SU-DHL-6 (cell line): ENCODE measurements at regions not wholly inside any gene's neighbourhood (a gene's known extent, or its start where the extent isn't known, plus 50 kb on each side); places are given as distances from the start of the nearest gene placed in this dataset.

ENCODE experiments used
- H2AFZ ChIP-seq: fragments of 200-600 bp; sonication (generic); 2 replicates; pipeline ENCODE4 v1.6.1; 2014; ENCODE audit warnings: low read depth, mild to moderate bottlenecking, moderate library complexity, mixed read lengths, antibody characterized with exemption, low read length; ENCODE audit not compliant: severe bottlenecking
- H3F3A ChIP-seq: fragments of 200-600 bp; shearing (Covaris generic); 2 replicates; pipeline ENCODE4 v1.6.0; 2016; ENCODE audit warnings: antibody characterized with exemption, mild to moderate bottlenecking; ENCODE audit not compliant: insufficient read depth
- H3K27ac ChIP-seq: fragments of 200-600 bp; sonication (generic); 2 replicates; pipeline ENCODE4 v1.5.1; 2016; ENCODE audit warnings: low read depth, mild to moderate bottlenecking, low read length, moderate library complexity, mixed read lengths
- H3K27me3 ChIP-seq: fragments of 200-600 bp; sonication (generic), shearing (Covaris generic); 2 replicates; pipeline ENCODE4 v1.6.0; 2014; ENCODE audit warnings: mild to moderate bottlenecking, low read length
- H3K36me3 ChIP-seq: fragments of 200-600 bp; sonication (generic); 2 replicates; pipeline ENCODE4 v1.6.1; 2014; ENCODE audit warnings: mild to moderate bottlenecking, low read length, mixed read lengths
- H3K4me2 ChIP-seq: fragments of 300-600, 200-600 bp; shearing (Covaris generic), sonication (generic); 2 replicates; pipeline ENCODE4 v1.6.0; 2014; ENCODE audit warnings: low read length, low read depth, mild to moderate bottlenecking; ENCODE audit not compliant: poor library complexity, severe bottlenecking
- H3K4me3 ChIP-seq: fragments of 200-600 bp; sonication (generic); 2 replicates; pipeline ENCODE4 v1.5.1; 2014; ENCODE audit warnings: antibody characterized with exemption, low read length, mild to moderate bottlenecking, mixed read lengths; ENCODE audit not compliant: insufficient read depth, poor library complexity, severe bottlenecking
- H3K79me2 ChIP-seq: fragments of 200-600 bp; sonication (generic); 2 replicates; pipeline ENCODE4 v1.6.1; 2014; ENCODE audit warnings: mild to moderate bottlenecking, low read length, moderate library complexity; ENCODE audit not compliant: insufficient read depth
- H3K9ac ChIP-seq: fragments of 200-600 bp; sonication (generic); 2 replicates; pipeline ENCODE4 v1.7.0; 2014; ENCODE audit warnings: mild to moderate bottlenecking, low read length
- H3K9me2 ChIP-seq: fragments of 200-600 bp; sonication (generic); replicated peaks from 2 replicates; pipeline ENCODE4 v1.6.1; 2014; ENCODE audit warnings: low read length; ENCODE audit not compliant: insufficient read depth
- H3K9me3 ChIP-seq: fragments of 200-600 bp; sonication (generic); 2 replicates; pipeline ENCODE4 v1.6.1; 2014; ENCODE audit warnings: low read length, mixed read lengths; ENCODE audit not compliant: insufficient read depth
- H4K20me1 ChIP-seq: fragments of 200-600 bp; sonication (generic); 2 replicates; pipeline ENCODE4 v1.6.1; 2014; ENCODE audit warnings: low read depth, mild to moderate bottlenecking, antibody characterized with exemption, low read length, moderate library complexity, mixed read lengths
- EZH2phosphoT487 ChIP-seq: fragments of 200-600 bp; sonication (generic), shearing (Covaris generic); conservative IDR thresholded peaks from 2 replicates; pipeline ENCODE4 v1.6.1; 2018; ENCODE audit warnings: mild to moderate bottlenecking, antibody characterized with exemption, low read length, moderate library complexity, mixed read lengths
- TF ChIP-seq, protein P1 (sequence below): fragments of 200-600 bp; sonication (generic); IDR thresholded peaks from one replicate; pipeline ENCODE4 v1.5.1; 2017; ENCODE audit warnings: antibody characterized with exemption, mild to moderate bottlenecking, low read length, moderate library complexity; ENCODE audit not compliant: insufficient read depth, poor library complexity, severe bottlenecking

DNA sequence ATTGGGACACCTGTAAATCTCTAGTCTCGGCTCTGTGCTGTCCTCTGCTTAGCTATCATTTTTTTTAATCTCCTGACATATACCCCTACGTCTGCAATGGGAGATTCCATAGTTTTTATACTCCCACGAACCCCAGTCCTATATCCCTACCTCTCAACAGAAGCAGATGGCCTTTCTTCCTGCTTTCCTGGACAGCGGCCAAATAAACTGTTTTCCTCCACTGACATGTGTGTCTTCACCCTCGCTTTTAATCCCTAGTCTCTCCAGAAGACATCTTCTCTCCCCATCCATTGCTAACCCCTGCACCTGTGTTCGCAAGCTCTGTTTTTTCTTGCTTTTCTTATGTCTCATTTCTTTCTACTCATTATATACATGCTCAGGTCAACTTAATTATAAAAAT lies 395.4 kb downstream of the EPHA4 start:
- H3K36me3 ChIP-seq: no peaks in the 10 kb centered on the region
- no peak overlapping the region for H3K4me2 ChIP-seq
- H3F3A ChIP-seq: no peaks in the 10 kb centered on the region
- H3K9ac ChIP-seq: no peak overlapping the region
- no peaks in the 10 kb centered on the region for H3K9me2 ChIP-seq
- H4K20me1 ChIP-seq: no peaks in the 10 kb centered on the region
- no peaks in the 10 kb centered on the region for H3K27me3 ChIP-seq
- TF ChIP-seq, protein P1, sequence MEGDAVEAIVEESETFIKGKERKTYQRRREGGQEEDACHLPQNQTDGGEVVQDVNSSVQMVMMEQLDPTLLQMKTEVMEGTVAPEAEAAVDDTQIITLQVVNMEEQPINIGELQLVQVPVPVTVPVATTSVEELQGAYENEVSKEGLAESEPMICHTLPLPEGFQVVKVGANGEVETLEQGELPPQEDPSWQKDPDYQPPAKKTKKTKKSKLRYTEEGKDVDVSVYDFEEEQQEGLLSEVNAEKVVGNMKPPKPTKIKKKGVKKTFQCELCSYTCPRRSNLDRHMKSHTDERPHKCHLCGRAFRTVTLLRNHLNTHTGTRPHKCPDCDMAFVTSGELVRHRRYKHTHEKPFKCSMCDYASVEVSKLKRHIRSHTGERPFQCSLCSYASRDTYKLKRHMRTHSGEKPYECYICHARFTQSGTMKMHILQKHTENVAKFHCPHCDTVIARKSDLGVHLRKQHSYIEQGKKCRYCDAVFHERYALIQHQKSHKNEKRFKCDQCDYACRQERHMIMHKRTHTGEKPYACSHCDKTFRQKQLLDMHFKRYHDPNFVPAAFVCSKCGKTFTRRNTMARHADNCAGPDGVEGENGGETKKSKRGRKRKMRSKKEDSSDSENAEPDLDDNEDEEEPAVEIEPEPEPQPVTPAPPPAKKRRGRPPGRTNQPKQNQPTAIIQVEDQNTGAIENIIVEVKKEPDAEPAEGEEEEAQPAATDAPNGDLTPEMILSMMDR: no peak
- no peak for TF ChIP-seq EZH2phosphoT487
- no peak overlapping the region for H3K27ac ChIP-seq
- no peaks in the 10 kb centered on the region for H3K9me3 ChIP-seq
- no peaks in the 10 kb centered on the region for H3K79me2 ChIP-seq
- H3K4me3 ChIP-seq: no peak overlapping the region
- H2AFZ ChIP-seq: no peak overlapping the region

DNA sequence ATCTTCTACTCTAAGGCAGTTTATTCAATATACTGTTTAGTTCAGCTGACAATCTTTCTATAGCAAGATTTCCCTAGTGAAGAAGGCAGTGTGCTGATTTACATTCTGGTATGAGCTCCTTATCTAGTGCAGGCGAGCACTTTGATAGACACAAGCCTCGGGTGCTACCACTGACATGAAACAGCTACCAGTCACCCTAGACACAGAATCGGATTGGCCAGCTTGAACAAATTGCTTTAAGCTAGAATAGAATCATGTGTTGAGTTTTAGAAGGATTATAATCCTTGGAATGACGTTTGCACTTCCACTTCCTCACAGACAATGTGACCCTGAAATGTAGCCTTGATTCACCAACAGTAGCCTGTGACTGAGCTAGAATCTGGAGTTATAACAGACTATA lies 394.0 kb downstream of the EPHA4 start:
- Histone ChIP-seq H3K9me2 (no peaks in the 10 kb centered on the region), H3K79me2 (no peaks in the 10 kb centered on the region), H4K20me1 (no peaks in the 10 kb centered on the region), H3F3A (no peaks in the 10 kb centered on the region), H2AFZ (no peak overlapping the region), H3K27ac (no peak overlapping the region), H3K4me3 (no peak overlapping the region), H3K36me3 (no peaks in the 10 kb centered on the region), H3K9ac (no peak overlapping the region), H3K4me2 (no peak overlapping the region), H3K9me3 (no peaks in the 10 kb centered on the region), H3K27me3 (no peaks in the 10 kb centered on the region)
- TF ChIP-seq, protein P1: no peak
- TF ChIP-seq EZH2phosphoT487: no peak

DNA sequence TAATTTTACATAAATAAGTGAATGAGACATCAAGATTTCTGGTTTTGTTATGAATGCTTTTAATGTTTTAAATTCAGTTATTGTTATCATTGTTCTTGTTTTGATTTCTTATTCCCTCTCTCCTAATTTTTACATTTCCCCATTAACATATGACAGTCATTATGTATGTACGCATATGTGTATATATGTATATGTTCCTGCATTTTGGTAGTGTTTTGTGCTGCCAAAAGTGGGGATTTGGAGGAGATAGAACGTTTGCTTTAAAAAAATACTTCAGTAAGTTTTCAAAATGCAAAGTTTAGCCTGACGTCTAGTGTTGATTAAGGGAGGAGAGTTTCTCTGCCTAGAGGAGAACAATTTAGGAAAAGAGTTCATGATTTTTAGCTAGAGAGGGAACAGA lies 385.2 kb downstream of the EPHA4 start:
- H3K9me3 ChIP-seq: no peaks in the 10 kb centered on the region
- H3K9ac ChIP-seq: no peak overlapping the region
- H3K9me2 ChIP-seq: no peaks in the 10 kb centered on the region
- no peak overlapping the region for H2AFZ ChIP-seq
- TF ChIP-seq, protein P1: no peak
- TF ChIP-seq EZH2phosphoT487: no peak
- no peaks in the 10 kb centered on the region for H3K79me2 ChIP-seq
- no peaks in the 10 kb centered on the region for H3K27me3 ChIP-seq
- H3K4me2 ChIP-seq: no peak overlapping the region
- H3K4me3 ChIP-seq: no peak overlapping the region
- H3K27ac ChIP-seq: no peak overlapping the region
- H3F3A ChIP-seq: no peaks in the 10 kb centered on the region
- H4K20me1 ChIP-seq: no peaks in the 10 kb centered on the region
- no peaks in the 10 kb centered on the region for H3K36me3 ChIP-seq
